Gastrocnemius medialis (tissue), 4 donors: ENCODE measurements at regions not wholly inside any gene's neighbourhood (a gene's known extent, or its start where the extent isn't known, plus 50 kb on each side); places are given as distances from the start of the nearest gene placed in this dataset.

ENCODE experiments used
- POLR2A ChIP-seq, 2 donors: fragments of 450-650 bp; IDR thresholded peaks; one replicate each; pipeline ENCODE4 v1.6.1; 2017; ENCODE audit warnings: antibody characterized with exemption in 2 of 2, mild to moderate bottlenecking in 2 of 2, moderate library complexity in 2 of 2
- TF ChIP-seq, protein P1 (sequence below), 5 experiments: fragments of 450-650 bp in 3 of 5; fragments of 200-600 bp in 2 of 5; sonication (generic) in 2 of 5; IDR thresholded peaks in 4 of 5; conservative IDR thresholded peaks in 1 of 5; 1 replicate in 4 of 5; 2 replicates in 1 of 5; pipeline ENCODE4 v1.5.1; 2016 to 2019; ENCODE audit warnings: antibody characterized with exemption in 5 of 5, mild to moderate bottlenecking in 3 of 5, moderate library complexity in 3 of 5

GRCh38 chrX:117522725-117523700 lies 593.6 kb downstream of the KLHL13 start:
- TF ChIP-seq, protein P1, sequence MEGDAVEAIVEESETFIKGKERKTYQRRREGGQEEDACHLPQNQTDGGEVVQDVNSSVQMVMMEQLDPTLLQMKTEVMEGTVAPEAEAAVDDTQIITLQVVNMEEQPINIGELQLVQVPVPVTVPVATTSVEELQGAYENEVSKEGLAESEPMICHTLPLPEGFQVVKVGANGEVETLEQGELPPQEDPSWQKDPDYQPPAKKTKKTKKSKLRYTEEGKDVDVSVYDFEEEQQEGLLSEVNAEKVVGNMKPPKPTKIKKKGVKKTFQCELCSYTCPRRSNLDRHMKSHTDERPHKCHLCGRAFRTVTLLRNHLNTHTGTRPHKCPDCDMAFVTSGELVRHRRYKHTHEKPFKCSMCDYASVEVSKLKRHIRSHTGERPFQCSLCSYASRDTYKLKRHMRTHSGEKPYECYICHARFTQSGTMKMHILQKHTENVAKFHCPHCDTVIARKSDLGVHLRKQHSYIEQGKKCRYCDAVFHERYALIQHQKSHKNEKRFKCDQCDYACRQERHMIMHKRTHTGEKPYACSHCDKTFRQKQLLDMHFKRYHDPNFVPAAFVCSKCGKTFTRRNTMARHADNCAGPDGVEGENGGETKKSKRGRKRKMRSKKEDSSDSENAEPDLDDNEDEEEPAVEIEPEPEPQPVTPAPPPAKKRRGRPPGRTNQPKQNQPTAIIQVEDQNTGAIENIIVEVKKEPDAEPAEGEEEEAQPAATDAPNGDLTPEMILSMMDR (IDR thresholded peaks at IDR 0.05 in 4 of 5, conservative IDR thresholded peaks at IDR 0.05 in 1 of 5), result no peak
- TF ChIP-seq POLR2A (IDR thresholded peaks at IDR 0.05), result no peak
